NT2/D1 (cell line): ENCODE measurements at regions not wholly inside any gene's neighbourhood (a gene's known extent, or its start where the extent isn't known, plus 50 kb on each side); places are given as distances from the start of the nearest gene placed in this dataset.
"Not testable (repeated sequence)": the region's sequence is repeated elsewhere in the genome, so short reads cannot be mapped to it uniquely, and the experiment has no call there.

Experiments used
- DNase-seq: peaks from one replicate; pipeline ENCODE4 v3.0.0-alpha.2; 2011; ENCODE audit warnings: low read depth, low spot score
- H3K27me3 ChIP-seq: 2 replicates; pipeline ENCODE4 v1.6.0; 2011; ENCODE audit warnings: mild to moderate bottlenecking; ENCODE audit not compliant: insufficient read length, insufficient read depth
- H3K36me3 ChIP-seq: 2 replicates; pipeline ENCODE4 v1.6.1; 2011; ENCODE audit warnings: mild to moderate bottlenecking, low read length, mixed read lengths; ENCODE audit not compliant: insufficient read depth, insufficient read length
- H3K4me1 ChIP-seq: 2 replicates; pipeline ENCODE4 v1.5.1; 2011; ENCODE audit not compliant: insufficient read depth, insufficient read length
- H3K4me3 ChIP-seq: 2 replicates; pipeline ENCODE4 v1.5.1; 2011; ENCODE audit warnings: low read depth; ENCODE audit not compliant: insufficient read length
- H3K9ac ChIP-seq: 2 replicates; pipeline ENCODE4 v1.6.0; 2011; ENCODE audit warnings: low read depth; ENCODE audit not compliant: insufficient read length
- H3K9me3 ChIP-seq: 2 replicates; pipeline ENCODE4 v1.5.1; 2011; ENCODE audit warnings: mild to moderate bottlenecking, low read length; ENCODE audit not compliant: insufficient read depth
- SUZ12 ChIP-seq: IDR thresholded peaks from 2 replicates; pipeline ENCODE4 v1.6.1; 2011; ENCODE audit not compliant: insufficient read length, insufficient read depth; ENCODE audit errors: extremely low read depth
- YY1 ChIP-seq: IDR thresholded peaks from 2 replicates; pipeline ENCODE4 v1.6.1; 2011; ENCODE audit not compliant: insufficient read length, insufficient read depth
- ZNF274 ChIP-seq: IDR thresholded peaks from 2 replicates; pipeline ENCODE4 v1.6.1; 2011; ENCODE audit warnings: mild to moderate bottlenecking, low read depth, low read length

DNA sequence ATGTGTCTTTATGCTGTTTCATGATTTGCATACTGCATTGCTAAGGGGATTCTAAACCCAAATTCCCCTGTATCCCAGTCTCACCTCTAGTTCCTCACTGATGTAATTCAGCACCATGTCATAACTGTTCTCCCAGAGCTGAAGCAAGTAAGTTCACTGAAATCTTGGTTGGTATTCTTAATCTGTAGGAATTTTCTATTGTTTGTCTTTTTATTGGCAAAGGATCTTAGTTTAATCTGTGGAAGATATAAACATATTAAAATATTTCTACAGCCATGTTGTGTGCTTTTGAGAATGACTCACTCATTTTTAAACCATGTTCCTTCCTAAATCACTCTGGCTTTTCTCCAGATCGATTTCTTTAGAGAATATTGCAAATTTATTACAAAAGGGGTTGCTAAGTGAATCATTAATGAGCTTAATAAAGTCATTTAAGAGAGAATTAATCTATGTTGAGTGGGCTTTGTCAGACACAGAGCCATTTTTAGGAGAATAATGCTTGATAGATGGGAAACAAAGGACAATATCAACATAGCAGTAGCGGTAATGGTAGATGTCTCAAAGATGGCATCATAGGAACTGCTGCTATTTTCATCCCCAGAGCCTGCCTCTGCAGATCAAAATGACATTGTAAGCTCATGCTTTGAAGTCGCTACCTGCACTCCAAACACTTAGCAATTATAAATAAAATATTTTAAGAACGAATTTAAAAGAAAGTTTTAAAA lies 110.0 kb downstream of the ENC1 start:
- TF ChIP-seq SUZ12 (no peak), YY1 (no peak), ZNF274 (no peak)
- Histone ChIP-seq H3K36me3 (no peaks in the 10 kb centered on the region), H3K9me3 (peaks cover 23% of the 10 kb centered on the region), H3K4me3 (no peak overlapping the region), H3K4me1 (no peaks in the 10 kb centered on the region), H3K9ac (no peak overlapping the region), H3K27me3 (no peaks in the 10 kb centered on the region)
- no peak for DNase-seq

DNA sequence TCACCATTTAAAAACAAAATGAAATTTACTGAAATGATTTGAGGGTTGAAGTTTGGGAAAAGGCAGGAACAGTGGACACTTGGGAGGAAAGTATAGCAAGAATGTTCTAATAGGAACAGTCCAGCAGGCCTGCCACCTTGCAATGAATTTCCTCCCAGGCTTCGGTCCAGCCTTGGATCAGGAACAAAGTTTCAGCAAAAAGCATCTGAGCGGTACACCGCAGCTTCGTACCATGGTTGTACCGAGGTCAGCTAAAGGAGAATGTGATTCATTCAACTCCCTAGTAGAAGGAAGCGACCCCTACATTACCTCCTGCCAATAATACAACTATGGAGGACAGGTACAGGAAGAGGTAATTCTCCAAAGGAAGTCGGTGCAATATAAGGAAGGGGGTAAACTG lies 111.4 kb downstream of the ENC1 start:
- H3K9me3 ChIP-seq = peaks cover 23% of the 10 kb centered on the region
- H3K4me3 ChIP-seq = no peak overlapping the region
- TF ChIP-seq YY1 = no peak
- DNase-seq = no peak
- no peak overlapping the region for H3K9ac ChIP-seq
- no peaks in the 10 kb centered on the region for H3K36me3 ChIP-seq
- H3K4me1 ChIP-seq = no peaks in the 10 kb centered on the region
- no peaks in the 10 kb centered on the region for H3K27me3 ChIP-seq

DNA sequence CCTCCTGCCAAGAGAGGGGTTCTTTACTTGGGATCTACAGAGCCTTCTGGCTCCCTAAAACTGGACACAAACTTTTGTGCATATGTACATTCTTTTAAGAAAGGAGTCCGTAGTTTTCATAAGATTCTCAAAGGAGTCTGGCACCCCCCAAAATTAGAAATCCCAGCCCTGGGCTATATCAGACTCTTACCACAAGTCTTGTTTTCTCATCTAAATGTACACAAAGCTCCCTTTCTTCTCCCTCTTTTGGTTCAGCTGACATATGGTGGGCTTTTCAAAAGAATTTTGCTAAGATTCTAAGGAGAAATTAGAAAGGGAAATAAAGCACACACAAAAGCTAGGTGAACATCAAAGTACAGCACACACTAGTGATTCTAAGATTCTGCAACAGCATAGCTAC lies 114.4 kb downstream of the ENC1 start:
- no peak overlapping the region for H3K4me3 ChIP-seq
- DNase-seq = no peak
- no peaks in the 10 kb centered on the region for H3K4me1 ChIP-seq
- TF ChIP-seq ZNF274 (no peak), YY1 (no peak)
- H3K9ac ChIP-seq = no peak overlapping the region
- H3K9me3 ChIP-seq = peaks cover 34% of the 10 kb centered on the region
- H3K36me3 ChIP-seq = no peaks in the 10 kb centered on the region
- H3K27me3 ChIP-seq = no peaks in the 10 kb centered on the region

DNA sequence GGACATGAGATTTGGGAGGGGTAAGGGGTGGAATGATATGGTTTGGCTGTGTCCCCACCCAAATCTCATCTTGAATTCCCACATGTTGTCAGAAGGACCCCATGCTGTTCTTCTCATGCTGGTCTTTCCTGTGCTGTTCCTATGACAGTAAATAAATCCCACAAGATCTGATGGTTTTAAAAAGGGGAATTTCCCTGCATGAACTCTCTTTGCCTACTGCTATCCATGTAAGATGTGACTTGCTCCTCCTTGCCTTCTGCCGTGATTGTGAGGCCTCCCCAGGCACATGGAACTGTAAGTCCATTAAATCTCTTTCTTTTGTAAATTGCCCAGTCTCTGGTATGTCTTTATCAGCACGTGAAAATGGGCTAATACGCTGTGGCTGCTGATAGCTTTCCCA lies 115.8 kb downstream of the ENC1 start:
- not testable (repeated sequence) for H3K4me3 ChIP-seq, DNase-seq, H3K9ac ChIP-seq, H3K27me3 ChIP-seq, H3K36me3 ChIP-seq, H3K4me1 ChIP-seq
- peaks cover 34% of the 10 kb centered on the region for H3K9me3 ChIP-seq

DNA sequence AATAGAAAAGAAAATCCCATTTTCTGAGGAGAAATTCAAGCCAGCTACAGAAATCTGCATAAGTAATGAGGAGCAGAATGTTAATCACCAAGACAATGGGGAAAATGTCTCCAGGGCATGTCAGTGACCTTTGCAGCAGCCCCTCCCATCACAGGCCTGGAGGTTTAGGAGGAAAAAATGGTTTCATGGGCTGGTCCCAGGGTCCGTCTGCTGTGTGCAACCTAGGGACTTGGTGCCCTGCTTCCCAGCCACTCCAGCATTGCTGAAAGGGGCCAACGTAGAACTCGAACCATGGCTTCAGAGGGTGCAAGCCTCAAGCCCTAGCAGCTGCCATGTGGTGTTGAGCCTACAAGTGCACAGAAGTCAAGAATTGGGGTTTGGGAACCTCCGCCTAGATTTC lies 116.8 kb downstream of the ENC1 start:
- H3K36me3 ChIP-seq, H3K9ac ChIP-seq, H3K27me3 ChIP-seq, H3K4me3 ChIP-seq, DNase-seq, H3K4me1 ChIP-seq: not testable (repeated sequence)
- H3K9me3 ChIP-seq = peaks cover 34% of the 10 kb centered on the region

DNA sequence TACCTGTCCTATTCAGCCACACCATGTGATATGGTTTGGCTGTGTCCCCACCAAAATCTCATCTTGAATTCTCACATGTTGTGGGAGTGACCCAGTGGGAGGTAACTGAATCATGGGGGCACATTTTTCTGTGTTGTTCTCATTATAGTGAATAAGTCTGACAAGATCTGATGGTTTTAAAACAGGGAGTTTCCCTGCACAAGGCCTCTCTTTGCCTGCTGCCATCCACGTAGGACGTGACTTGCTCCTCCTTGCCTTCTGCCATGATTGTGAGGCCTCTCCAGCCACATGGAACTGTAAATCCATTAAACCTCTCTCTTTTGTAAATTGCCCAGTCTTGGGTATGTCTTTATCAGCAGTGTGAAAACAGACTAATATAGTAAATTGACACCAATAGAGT lies 117.7 kb downstream of the ENC1 start:
- not testable (repeated sequence) for H3K4me1 ChIP-seq, H3K27me3 ChIP-seq, DNase-seq, H3K4me3 ChIP-seq, H3K9ac ChIP-seq, H3K36me3 ChIP-seq
- H3K9me3 ChIP-seq = peaks cover 34% of the 10 kb centered on the region

DNA sequence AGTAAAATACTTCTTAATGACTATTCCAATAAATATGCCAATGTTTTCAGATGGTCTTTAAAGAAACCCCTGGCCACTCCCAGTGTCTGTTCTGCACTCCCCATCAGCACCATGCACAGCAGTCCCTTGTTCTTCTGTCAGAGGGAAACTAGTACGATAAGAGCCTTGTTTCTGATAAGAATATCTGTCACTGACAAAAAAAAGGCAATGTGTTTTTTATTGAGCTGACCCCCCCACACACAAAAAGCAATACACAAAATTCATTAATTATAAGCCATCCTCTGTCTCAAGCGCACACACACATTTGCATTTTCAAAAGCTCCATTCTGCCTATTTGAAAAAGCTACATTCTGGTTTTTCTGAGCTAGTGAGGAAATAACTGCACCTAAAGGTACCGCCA lies 119.1 kb downstream of the ENC1 start:
- no peak for DNase-seq
- H3K9ac ChIP-seq = no peak overlapping the region
- no peaks in the 10 kb centered on the region for H3K4me1 ChIP-seq
- H3K27me3 ChIP-seq = no peaks in the 10 kb centered on the region
- H3K9me3 ChIP-seq = peaks cover 34% of the 10 kb centered on the region
- H3K36me3 ChIP-seq = no peaks in the 10 kb centered on the region
- no peak overlapping the region for H3K4me3 ChIP-seq
- no peak for TF ChIP-seq SUZ12
- TF ChIP-seq ZNF274 = no peak
- no peak for TF ChIP-seq YY1

DNA sequence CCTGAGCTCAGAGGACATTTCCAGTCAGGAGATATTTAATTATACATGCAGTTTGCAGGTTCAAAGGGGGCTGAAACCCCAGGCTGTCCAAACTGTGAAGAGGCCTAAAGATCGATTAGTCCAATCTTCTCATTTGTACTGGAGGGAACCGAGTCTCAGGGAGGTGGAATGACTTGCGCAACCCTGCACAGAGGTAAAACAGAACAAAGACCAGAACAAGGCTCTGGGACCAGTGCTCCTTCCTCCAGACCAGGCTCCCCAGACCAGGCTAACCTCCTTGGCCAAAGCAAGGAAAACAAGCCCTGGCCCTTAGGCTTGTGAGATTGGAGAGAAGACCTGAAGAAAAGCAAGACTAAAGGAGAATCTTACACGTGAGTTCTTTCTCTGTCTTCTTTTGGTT lies 120.8 kb downstream of the ENC1 start:
- DNase-seq = no peak
- Histone ChIP-seq H3K9ac (no peak overlapping the region), H3K4me1 (peaks cover 2% of the 10 kb centered on the region), H3K36me3 (no peaks in the 10 kb centered on the region), H3K27me3 (no peaks in the 10 kb centered on the region), H3K9me3 (peaks cover 22% of the 10 kb centered on the region; the same call in 1 of the 2 replicates), H3K4me3 (no peak overlapping the region)
- TF ChIP-seq YY1 = no peak
